ENCODE measurements at regions not wholly inside any gene's neighbourhood (a gene's known extent, or its start where the extent isn't known, plus 50 kb on each side); places are given as distances from the start of the nearest gene placed in this dataset.

GRCh38 chr3:124518350-124518749 lies 211.9 kb upstream of the UMPS start:
- Histone ChIP-seq H3K4me1 (ENCODE audit: insufficient read depth, low read length) (peaks cover 7% of the 10 kb centered on the region), H3K4me3 (ENCODE audit: low read length) (no peak overlapping the region), H3K27ac (ENCODE audit: low read depth, low read length) (no peak overlapping the region), H3K27me3 (ENCODE audit: insufficient read depth, low read length) (no peaks in the 10 kb centered on the region), H3K36me3 (ENCODE audit: insufficient read depth, low read length) (no peaks in the 10 kb centered on the region), H3K9ac (ENCODE audit: low read depth, low read length) (no peak overlapping the region), H3K9me3 (ENCODE audit: insufficient read depth, low read depth, low read length) (no peaks in the 10 kb centered on the region)
- 94% methylated on average over 11 of the region's 11 CpGs for WGBS

DNA sequence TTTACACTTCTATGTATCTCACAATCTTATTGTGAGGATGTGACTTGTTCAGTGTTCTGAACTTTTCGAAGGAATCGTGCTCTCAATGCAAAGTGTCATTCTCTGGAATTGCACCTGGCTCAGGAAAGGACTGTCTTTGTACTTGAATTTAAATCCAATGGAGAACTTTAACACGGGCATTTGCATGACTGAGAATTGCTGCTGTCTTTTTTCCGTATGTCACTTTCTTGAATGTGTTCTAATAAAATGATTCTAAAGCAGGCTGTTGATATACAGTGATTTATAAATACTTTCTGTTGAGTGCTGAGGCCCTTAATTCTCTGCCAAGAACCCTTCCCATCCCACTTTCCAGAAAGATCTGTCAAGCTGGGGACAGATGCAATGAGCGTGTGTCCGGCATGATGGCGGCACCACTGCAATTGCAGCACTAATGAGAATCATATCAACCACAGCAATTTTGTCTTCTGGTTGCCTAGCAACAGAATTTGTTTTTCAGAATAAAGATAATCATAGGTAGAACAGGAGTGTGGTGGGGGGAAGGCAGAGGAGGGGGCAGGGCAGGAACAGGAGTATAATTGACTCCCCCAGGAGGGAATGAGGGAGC lies 210.6 kb upstream of the UMPS start:
- WGBS, result 93% methylated on average over 7 of the region's 7 CpGs
- Histone ChIP-seq H3K4me3 (ENCODE audit: low read length) (no peak overlapping the region), H3K9ac (ENCODE audit: low read depth, low read length) (no peak overlapping the region), H3K36me3 (ENCODE audit: insufficient read depth, low read length) (no peaks in the 10 kb centered on the region), H3K4me1 (ENCODE audit: insufficient read depth, low read length) (peaks cover 4% of the 10 kb centered on the region; the same call in 1 of the 2 replicates), H3K27ac (ENCODE audit: low read depth, low read length) (no peak overlapping the region), H3K9me3 (ENCODE audit: insufficient read depth, low read depth, low read length) (no peaks in the 10 kb centered on the region), H3K27me3 (ENCODE audit: insufficient read depth, low read length) (no peaks in the 10 kb centered on the region)

- H3K27me3 ChIP-seq (ENCODE audit: insufficient read depth, low read length), result no peaks in the 10 kb centered on the region
- WGBS, result 72% methylated on average over 5 of the region's 5 CpGs
These were observed 209.3 kb upstream of the UMPS start for GRCh38 chr3:124520970-124521369.

GRCh38 chr3:124522082-124522625 lies 208.1 kb upstream of the UMPS start:
- no peak overlapping the region for H3K27ac ChIP-seq (ENCODE audit: low read depth, low read length)
- no peaks in the 10 kb centered on the region for H3K36me3 ChIP-seq (ENCODE audit: insufficient read depth, low read length)
- H3K27me3 ChIP-seq (ENCODE audit: insufficient read depth, low read length), result no peaks in the 10 kb centered on the region
- no peak overlapping the region for H3K4me3 ChIP-seq (ENCODE audit: low read length)
- WGBS, result 86% methylated on average over 1 of the region's 1 CpG
- peaks cover 4% of the 10 kb centered on the region; the same call in 1 of the 2 replicates for H3K4me1 ChIP-seq (ENCODE audit: insufficient read depth, low read length)
- no peak overlapping the region for H3K9ac ChIP-seq (ENCODE audit: low read depth, low read length)
- H3K9me3 ChIP-seq (ENCODE audit: insufficient read depth, low read depth, low read length), result no peaks in the 10 kb centered on the region

More at GRCh38 chr3:124520970-124521369, 209.3 kb upstream of the UMPS start:
- no peak overlapping the region for H3K4me3 ChIP-seq (ENCODE audit: low read length)
- peaks cover 4% of the 10 kb centered on the region; the same call in 1 of the 2 replicates for H3K4me1 ChIP-seq (ENCODE audit: insufficient read depth, low read length)
- H3K36me3 ChIP-seq (ENCODE audit: insufficient read depth, low read length), result no peaks in the 10 kb centered on the region
- no peak overlapping the region for H3K27ac ChIP-seq (ENCODE audit: low read depth, low read length)
- no peak overlapping the region for H3K9ac ChIP-seq (ENCODE audit: low read depth, low read length)
- H3K9me3 ChIP-seq (ENCODE audit: insufficient read depth, low read depth, low read length), result no peaks in the 10 kb centered on the region

DNA sequence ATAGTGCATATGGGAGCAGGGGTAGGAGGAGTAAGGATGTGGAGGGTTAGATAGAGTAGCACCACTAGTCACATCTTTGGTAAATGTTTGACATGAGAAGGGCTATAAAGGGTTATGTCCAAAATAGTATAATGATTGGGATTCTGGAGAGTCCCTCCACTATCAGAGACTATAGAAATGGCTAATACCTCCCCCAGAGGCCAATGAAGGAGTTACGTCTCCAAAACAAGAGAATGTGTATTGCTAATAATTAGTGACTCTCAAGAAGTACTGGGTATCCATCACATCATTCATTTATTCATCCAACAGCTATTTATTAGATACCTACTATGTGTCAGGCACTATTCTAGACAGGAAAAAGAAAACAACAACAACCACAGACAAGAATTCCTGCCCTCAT lies 203.7 kb upstream of the UMPS start:
- no peak overlapping the region for H3K4me3 ChIP-seq (ENCODE audit: low read length)
- no peaks in the 10 kb centered on the region for H3K9me3 ChIP-seq (ENCODE audit: insufficient read depth, low read depth, low read length)
- H3K4me1 ChIP-seq (ENCODE audit: insufficient read depth, low read length), result peaks cover 12% of the 10 kb centered on the region
- no CpG with 5 or more reads among the region's 1 CpG for WGBS
- no peaks in the 10 kb centered on the region for H3K27me3 ChIP-seq (ENCODE audit: insufficient read depth, low read length)
- no peak overlapping the region for H3K9ac ChIP-seq (ENCODE audit: low read depth, low read length)
- no peak overlapping the region for H3K27ac ChIP-seq (ENCODE audit: low read depth, low read length)
- no peaks in the 10 kb centered on the region for H3K36me3 ChIP-seq (ENCODE audit: insufficient read depth, low read length)

DNA sequence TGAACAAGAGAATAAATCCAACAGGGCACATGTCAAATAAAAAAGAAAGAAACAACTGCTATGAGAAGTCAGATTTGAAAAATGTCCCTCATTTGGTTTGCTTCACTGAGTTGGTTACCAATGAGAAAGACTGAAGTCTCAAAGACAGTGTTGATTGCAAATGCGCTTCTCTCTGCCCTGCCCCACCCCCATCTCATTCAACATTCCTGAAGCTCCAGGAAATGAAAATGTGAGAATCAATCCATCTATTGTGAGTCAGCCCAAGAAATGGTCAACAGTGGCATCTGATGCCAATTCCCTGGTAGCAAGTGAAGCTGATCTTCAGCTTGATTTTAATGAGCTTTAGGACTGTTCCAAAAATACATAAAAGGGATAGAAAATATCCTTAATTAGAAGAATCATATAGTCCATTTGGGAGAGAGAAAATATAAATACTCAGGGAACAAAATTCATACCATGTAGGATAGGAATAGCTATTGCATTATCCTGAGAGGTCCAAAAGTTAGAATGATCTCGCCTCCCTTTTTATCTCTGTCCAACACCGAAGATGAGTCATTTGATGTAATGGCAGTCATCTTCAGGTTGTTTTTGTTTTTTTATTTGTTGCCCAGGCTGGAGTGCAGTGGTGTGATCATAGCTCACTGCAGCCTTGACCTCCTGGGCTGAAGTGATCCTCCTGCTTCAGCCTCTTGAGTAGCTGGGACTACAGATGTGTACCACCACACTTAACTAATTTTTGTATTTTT lies 200.3 kb upstream of the UMPS start:
- no peaks in the 10 kb centered on the region for H3K9me3 ChIP-seq (ENCODE audit: insufficient read depth, low read depth, low read length)
- no peak overlapping the region for H3K9ac ChIP-seq (ENCODE audit: low read depth, low read length)
- H3K4me1 ChIP-seq (ENCODE audit: insufficient read depth, low read length), result peaks cover 12% of the 10 kb centered on the region
- H3K27ac ChIP-seq (ENCODE audit: low read depth, low read length), result no peak overlapping the region
- H3K4me3 ChIP-seq (ENCODE audit: low read length), result no peak overlapping the region
- no peaks in the 10 kb centered on the region for H3K36me3 ChIP-seq (ENCODE audit: insufficient read depth, low read length)
- 85% methylated on average over 3 of the region's 3 CpGs for WGBS
- H3K27me3 ChIP-seq (ENCODE audit: insufficient read depth, low read length), result no peaks in the 10 kb centered on the region

DNA sequence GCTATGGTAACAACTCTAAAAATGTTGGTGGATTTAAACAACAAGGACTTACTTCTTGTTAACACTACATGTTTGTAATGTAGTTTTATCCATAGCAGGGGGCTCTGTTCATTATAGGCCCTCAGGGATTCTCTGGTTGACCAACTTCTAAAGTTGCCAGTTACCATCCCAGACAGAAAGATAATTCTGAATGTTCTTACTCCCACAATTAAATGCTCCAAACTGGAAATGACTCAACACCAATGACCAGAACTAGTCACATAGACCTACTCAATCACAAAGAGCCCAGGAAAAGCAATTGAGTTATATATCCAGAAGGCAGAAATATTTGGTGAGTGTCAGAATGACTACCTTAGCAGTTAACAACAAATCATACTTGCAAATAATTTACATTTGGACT lies 199.3 kb upstream of the UMPS start:
- no peak overlapping the region for H3K4me3 ChIP-seq (ENCODE audit: low read length)
- peaks cover 12% of the 10 kb centered on the region for H3K4me1 ChIP-seq (ENCODE audit: insufficient read depth, low read length)
- no peaks in the 10 kb centered on the region for H3K36me3 ChIP-seq (ENCODE audit: insufficient read depth, low read length)
- no peak overlapping the region for H3K27ac ChIP-seq (ENCODE audit: low read depth, low read length)
- no peaks in the 10 kb centered on the region for H3K27me3 ChIP-seq (ENCODE audit: insufficient read depth, low read length)
- no peaks in the 10 kb centered on the region for H3K9me3 ChIP-seq (ENCODE audit: insufficient read depth, low read depth, low read length)
- no peak overlapping the region for H3K9ac ChIP-seq (ENCODE audit: low read depth, low read length)

DNA sequence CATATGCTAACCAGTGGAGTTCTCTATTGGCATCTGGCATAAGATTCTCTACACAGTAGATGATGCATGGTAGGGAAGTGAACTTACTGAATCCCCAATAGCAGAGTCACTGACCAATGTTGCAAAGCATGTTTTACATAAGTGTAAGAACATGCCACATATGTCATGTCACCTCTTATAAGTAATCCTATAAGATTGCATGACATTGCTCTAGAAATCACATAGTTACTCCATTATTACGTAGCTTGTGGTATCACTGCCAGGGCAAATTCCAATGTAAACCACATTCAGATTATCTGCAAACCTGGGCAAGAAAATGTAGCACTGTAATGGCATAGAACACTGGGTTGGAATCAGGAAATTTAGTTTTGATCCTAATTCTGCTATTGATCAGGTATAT lies 198.2 kb upstream of the UMPS start:
- Histone ChIP-seq H3K27me3 (ENCODE audit: insufficient read depth, low read length) (no peaks in the 10 kb centered on the region), H3K4me3 (ENCODE audit: low read length) (no peak overlapping the region), H3K27ac (ENCODE audit: low read depth, low read length) (no peak overlapping the region), H3K4me1 (ENCODE audit: insufficient read depth, low read length) (peaks cover 12% of the 10 kb centered on the region), H3K9me3 (ENCODE audit: insufficient read depth, low read depth, low read length) (no peaks in the 10 kb centered on the region), H3K9ac (ENCODE audit: low read depth, low read length) (no peak overlapping the region), H3K36me3 (ENCODE audit: insufficient read depth, low read length) (no peaks in the 10 kb centered on the region)
- 96% methylated on average over 1 of the region's 1 CpG for WGBS

DNA sequence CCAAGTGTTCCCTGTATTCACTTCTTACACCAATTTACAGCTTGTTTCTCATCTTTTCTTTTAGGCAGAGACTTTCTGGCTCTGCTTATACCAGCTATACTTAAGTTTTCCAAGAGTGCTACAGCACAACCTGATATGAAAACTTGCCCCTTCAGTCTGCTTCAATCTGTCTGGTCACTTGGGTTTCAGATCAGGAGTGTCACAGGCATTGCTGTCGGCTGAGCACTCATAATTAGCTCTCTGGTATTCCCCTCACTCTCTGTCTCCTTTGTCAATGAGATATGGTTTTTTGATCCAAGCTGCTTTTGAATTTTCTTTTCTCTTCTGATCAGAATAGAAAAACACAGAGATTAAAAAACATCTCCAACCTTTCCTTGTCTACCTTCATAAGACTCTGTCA lies 194.9 kb upstream of the UMPS start:
- 76% methylated on average over 1 of the region's 1 CpG for WGBS
- H3K27me3 ChIP-seq (ENCODE audit: insufficient read depth, low read length), result no peaks in the 10 kb centered on the region
- H3K4me3 ChIP-seq (ENCODE audit: low read length), result no peak overlapping the region
- no peak overlapping the region for H3K9ac ChIP-seq (ENCODE audit: low read depth, low read length)
- H3K9me3 ChIP-seq (ENCODE audit: insufficient read depth, low read depth, low read length), result no peaks in the 10 kb centered on the region
- no peaks in the 10 kb centered on the region for H3K36me3 ChIP-seq (ENCODE audit: insufficient read depth, low read length)
- H3K4me1 ChIP-seq (ENCODE audit: insufficient read depth, low read length), result no peaks in the 10 kb centered on the region
- H3K27ac ChIP-seq (ENCODE audit: low read depth, low read length), result no peak overlapping the region

- Histone ChIP-seq H3K27me3 (ENCODE audit: insufficient read depth, low read length) (no peaks in the 10 kb centered on the region), H3K27ac (ENCODE audit: low read depth, low read length) (no peak overlapping the region), H3K9me3 (ENCODE audit: insufficient read depth, low read depth, low read length) (no peaks in the 10 kb centered on the region), H3K36me3 (ENCODE audit: insufficient read depth, low read length) (no peaks in the 10 kb centered on the region), H3K4me3 (ENCODE audit: low read length) (no peak overlapping the region), H3K9ac (ENCODE audit: low read depth, low read length) (no peak overlapping the region), H3K4me1 (ENCODE audit: insufficient read depth, low read length) (peaks cover 9% of the 10 kb centered on the region)
- 98% methylated on average over 6 of the region's 6 CpGs for WGBS
These were observed 189.6 kb upstream of the UMPS start for GRCh38 chr3:124540550-124541211.

DNA sequence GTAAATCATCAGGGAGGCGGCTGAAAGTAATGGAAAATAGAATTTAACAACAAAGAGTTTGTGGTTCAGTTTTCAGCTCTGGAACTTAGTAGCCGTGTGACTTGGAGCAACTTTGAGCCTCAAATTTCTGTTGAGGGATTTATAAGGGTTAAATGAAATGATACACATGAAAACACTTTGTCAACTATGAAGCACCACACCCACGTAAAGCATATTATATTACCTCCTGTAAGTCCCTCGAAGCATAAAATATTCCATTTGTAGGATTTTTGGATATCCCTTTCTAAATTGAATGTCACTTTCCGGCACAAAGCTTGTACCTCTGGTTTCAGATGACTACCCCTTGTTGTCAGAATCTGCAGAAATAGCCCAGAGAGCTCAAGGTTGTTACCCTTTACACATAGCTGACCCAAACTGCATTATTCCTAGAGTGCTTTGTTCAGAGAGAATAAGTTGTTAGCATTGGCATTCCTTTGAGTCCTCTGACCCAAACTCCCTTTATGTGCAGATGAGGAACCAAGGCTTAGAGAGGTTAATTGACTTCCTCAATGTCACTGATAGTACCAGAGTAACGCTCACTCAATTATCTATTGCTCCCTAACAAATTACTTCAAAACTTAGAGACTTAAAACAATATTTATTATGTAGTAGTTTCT lies 187.9 kb upstream of the UMPS start:
- no peaks in the 10 kb centered on the region for H3K27me3 ChIP-seq (ENCODE audit: insufficient read depth, low read length)
- no peaks in the 10 kb centered on the region for H3K9me3 ChIP-seq (ENCODE audit: insufficient read depth, low read depth, low read length)
- no peak overlapping the region for H3K27ac ChIP-seq (ENCODE audit: low read depth, low read length)
- 75% methylated on average over 5 of the region's 6 CpGs for WGBS
- H3K4me3 ChIP-seq (ENCODE audit: low read length), result no peak overlapping the region
- H3K9ac ChIP-seq (ENCODE audit: low read depth, low read length), result no peak overlapping the region
- peaks cover 11% of the 10 kb centered on the region for H3K4me1 ChIP-seq (ENCODE audit: insufficient read depth, low read length)
- H3K36me3 ChIP-seq (ENCODE audit: insufficient read depth, low read length), result no peaks in the 10 kb centered on the region
